SK-N-SH (cell line): ENCODE measurements at regions not wholly inside any gene's neighbourhood (a gene's known extent, or its start where the extent isn't known, plus 50 kb on each side); places are given as distances from the start of the nearest gene placed in this dataset.

Experiments
- CTCF ChIP-seq: fragments of 200-600 bp; sonication (generic); IDR thresholded peaks from 2 replicates; pipeline ENCODE4 v1.6.1; 2017; ENCODE audit warnings: antibody characterized with exemption, mild to moderate bottlenecking, moderate library complexity
- TAF1 ChIP-seq: IDR thresholded peaks from 2 replicates; pipeline ENCODE4 v1.6.1; 2012; ENCODE audit warnings: low read depth, mild to moderate bottlenecking, low read length, moderate library complexity, borderline replicate concordance

GRCh38 chr3:153673853-153674252 lies 447.3 kb upstream of the ARHGEF26 start:
- TF ChIP-seq CTCF (no peak), TAF1 (no peak)
